ENCODE measurements at regions not wholly inside any gene's neighbourhood (a gene's known extent, or its start where the extent isn't known, plus 50 kb on each side); places are given as distances from the start of the nearest gene placed in this dataset.
"Not testable (repeated sequence)": the region's sequence is repeated elsewhere in the genome, so short reads cannot be mapped to it uniquely, and the experiment has no call there.

GRCh38 chr9:85820598-85820997 lies 78.8 kb upstream of the AGTPBP1 start:
- not testable (repeated sequence) for H3K4me1 ChIP-seq (ENCODE audit: control insufficient read depth in 3 of 3, insufficient read depth in 2 of 3, low read depth in 1 of 3, low read length in 2 of 3); H3K27me3 ChIP-seq (ENCODE audit: control insufficient read depth in 3 of 3, insufficient read depth in 3 of 3, low read length in 3 of 3); DNase-seq; H3K27ac ChIP-seq (ENCODE audit: low read depth in 1 of 3, low read length in 2 of 3); FAIRE-seq; H3K4me3 ChIP-seq (ENCODE audit: low read depth in 1 of 3, low read length in 3 of 3); H3K36me3 ChIP-seq (ENCODE audit: control insufficient read depth in 3 of 3, insufficient read depth in 2 of 3, low read depth in 1 of 3, low read length in 3 of 3); H3K9me3 ChIP-seq (ENCODE audit: control insufficient read depth in 2 of 2, insufficient read depth in 1 of 2, low read depth in 1 of 2, low read length in 1 of 2)
- WGBS, 3 donors = 83 to 95% (median 92%) methylated on average over 4 to 5 of the region's 5 CpGs

- not testable (repeated sequence) for H3K4me3 ChIP-seq (ENCODE audit: low read depth in 1 of 3, low read length in 3 of 3); H3K27me3 ChIP-seq (ENCODE audit: control insufficient read depth in 3 of 3, insufficient read depth in 3 of 3, low read length in 3 of 3); H3K4me1 ChIP-seq (ENCODE audit: control insufficient read depth in 3 of 3, insufficient read depth in 2 of 3, low read depth in 1 of 3, low read length in 2 of 3); FAIRE-seq; H3K36me3 ChIP-seq (ENCODE audit: control insufficient read depth in 3 of 3, insufficient read depth in 2 of 3, low read depth in 1 of 3, low read length in 3 of 3); H3K9me3 ChIP-seq (ENCODE audit: control insufficient read depth in 2 of 2, insufficient read depth in 1 of 2, low read depth in 1 of 2, low read length in 1 of 2); H3K27ac ChIP-seq (ENCODE audit: low read depth in 1 of 3, low read length in 2 of 3); DNase-seq
- WGBS, 3 donors = 86 to 90% (median 87%) methylated on average over 1 of the region's 1 CpG
These were observed 83.2 kb upstream of the AGTPBP1 start for GRCh38 chr9:85824949-85825348.

DNA sequence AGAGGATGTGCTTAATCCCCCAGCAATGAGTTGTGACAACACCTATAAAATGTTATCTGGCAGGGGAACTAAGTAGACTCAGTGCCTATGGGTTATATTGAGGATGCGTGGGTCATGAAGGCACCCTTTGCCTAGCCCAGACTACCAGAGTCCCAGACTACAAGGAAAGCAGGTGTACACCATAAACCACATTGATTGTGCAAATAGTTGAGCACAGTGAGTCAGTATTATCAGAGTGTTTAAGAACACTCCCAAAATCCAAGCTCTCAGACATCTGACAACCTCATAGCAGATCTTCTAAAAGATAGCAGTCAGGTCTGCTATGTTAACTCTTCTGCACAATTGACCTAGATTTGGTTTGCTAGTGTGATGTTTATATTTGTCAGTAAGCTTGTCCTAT lies 92.8 kb upstream of the AGTPBP1 start:
- not testable (repeated sequence) for H3K27me3 ChIP-seq (ENCODE audit: control insufficient read depth in 3 of 3, insufficient read depth in 3 of 3, low read length in 3 of 3); FAIRE-seq; H3K4me3 ChIP-seq (ENCODE audit: low read depth in 1 of 3, low read length in 3 of 3); DNase-seq; H3K27ac ChIP-seq (ENCODE audit: low read depth in 1 of 3, low read length in 2 of 3); H3K9me3 ChIP-seq (ENCODE audit: control insufficient read depth in 2 of 2, insufficient read depth in 1 of 2, low read depth in 1 of 2, low read length in 1 of 2); H3K36me3 ChIP-seq (ENCODE audit: control insufficient read depth in 3 of 3, insufficient read depth in 2 of 3, low read depth in 1 of 3, low read length in 3 of 3); H3K4me1 ChIP-seq (ENCODE audit: control insufficient read depth in 3 of 3, insufficient read depth in 2 of 3, low read depth in 1 of 3, low read length in 2 of 3)
- WGBS, 3 donors = 79 to 100% (median 97%) methylated on average over 1 of the region's 1 CpG

GRCh38 chr9:85843949-85844348 lies 97.0 kb upstream of the NAA35 start:
- not testable (repeated sequence) for H3K27me3 ChIP-seq (ENCODE audit: control insufficient read depth in 3 of 3, insufficient read depth in 3 of 3, low read length in 3 of 3); H3K4me1 ChIP-seq (ENCODE audit: control insufficient read depth in 3 of 3, insufficient read depth in 2 of 3, low read depth in 1 of 3, low read length in 2 of 3); H3K4me3 ChIP-seq (ENCODE audit: low read depth in 1 of 3, low read length in 3 of 3); H3K9me3 ChIP-seq (ENCODE audit: control insufficient read depth in 2 of 2, insufficient read depth in 1 of 2, low read depth in 1 of 2, low read length in 1 of 2); FAIRE-seq; H3K27ac ChIP-seq (ENCODE audit: low read depth in 1 of 3, low read length in 2 of 3); DNase-seq
- WGBS, 3 donors = 99 to 100% (median 100%) methylated on average over 1 of the region's 1 CpG
- peaks cover 0 to 14% (median 0%) of the 10 kb centered on the region in 3 donors for H3K36me3 ChIP-seq (ENCODE audit: control insufficient read depth in 3 of 3, insufficient read depth in 2 of 3, low read depth in 1 of 3, low read length in 3 of 3)

DNA sequence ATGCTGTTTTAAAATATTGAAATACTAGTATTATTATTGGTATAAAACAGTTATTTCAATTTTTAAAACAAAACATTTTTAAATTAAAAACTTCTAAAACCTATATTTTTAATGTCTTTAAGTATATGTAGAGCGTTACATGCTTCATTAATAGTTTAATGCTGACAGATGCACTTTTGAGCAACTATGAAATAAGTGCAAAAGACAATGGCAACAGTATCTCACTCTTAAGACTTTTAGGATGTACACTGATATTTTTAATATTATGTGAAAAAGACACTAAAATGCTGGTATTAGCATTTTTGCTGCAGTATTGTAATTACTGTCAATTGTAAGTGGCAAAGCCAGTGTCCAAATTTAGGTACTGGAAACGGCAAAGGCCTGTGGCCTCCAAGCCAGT lies 93.2 kb upstream of the NAA35 start:
- DNase-seq; H3K9me3 ChIP-seq (ENCODE audit: control insufficient read depth in 2 of 2, insufficient read depth in 1 of 2, low read depth in 1 of 2, low read length in 1 of 2); H3K27ac ChIP-seq (ENCODE audit: low read depth in 1 of 3, low read length in 2 of 3); FAIRE-seq; H3K4me3 ChIP-seq (ENCODE audit: low read depth in 1 of 3, low read length in 3 of 3); H3K4me1 ChIP-seq (ENCODE audit: control insufficient read depth in 3 of 3, insufficient read depth in 2 of 3, low read depth in 1 of 3, low read length in 2 of 3); H3K27me3 ChIP-seq (ENCODE audit: control insufficient read depth in 3 of 3, insufficient read depth in 3 of 3, low read length in 3 of 3): not testable (repeated sequence)
- 99 to 100% (median 99%) methylated on average over 2 of the region's 2 CpGs for WGBS, 3 donors
- H3K36me3 ChIP-seq (ENCODE audit: control insufficient read depth in 3 of 3, insufficient read depth in 2 of 3, low read depth in 1 of 3, low read length in 3 of 3) = peaks cover 0 to 11% (median 0%) of the 10 kb centered on the region in 3 donors

DNA sequence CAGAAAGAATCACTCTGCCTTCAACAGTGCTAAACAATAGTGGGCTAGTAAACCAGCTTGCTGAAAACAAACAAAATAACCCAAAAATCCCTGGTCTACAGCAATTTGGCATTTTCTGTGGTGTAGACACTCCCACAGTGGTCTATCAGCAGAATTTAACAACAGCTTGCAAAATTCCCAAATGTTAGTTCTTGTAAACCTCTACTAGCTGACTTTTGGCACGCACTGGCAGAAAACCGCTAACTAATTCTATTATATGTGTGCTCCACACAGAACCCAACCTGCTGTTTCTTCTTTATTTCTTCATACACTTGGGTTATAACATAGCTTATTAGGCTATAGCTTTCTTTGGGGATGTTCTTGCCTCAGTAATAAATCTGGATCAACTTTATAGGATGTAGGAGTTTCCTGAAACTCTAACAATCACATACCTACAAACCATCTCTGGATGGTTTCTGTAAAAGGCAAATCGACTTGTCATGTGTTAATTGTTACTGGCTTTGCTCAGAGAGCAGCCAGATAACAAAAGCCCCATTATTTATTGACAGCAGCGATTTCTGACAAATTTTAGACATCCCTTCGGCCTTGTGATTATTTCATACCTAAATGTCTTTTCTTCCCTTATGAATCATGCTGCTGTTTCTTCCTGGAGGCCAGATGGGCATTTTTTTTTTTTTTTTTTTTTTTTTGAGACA lies 82.7 kb upstream of the NAA35 start:
- 87 to 88% (median 88%) methylated on average over 5 of the region's 5 CpGs for WGBS, 3 donors
- H3K4me3 ChIP-seq (ENCODE audit: low read depth in 1 of 3, low read length in 3 of 3) = no peak overlapping the region
- H3K4me1 ChIP-seq (ENCODE audit: control insufficient read depth in 3 of 3, insufficient read depth in 2 of 3, low read depth in 1 of 3, low read length in 2 of 3) = no peaks in the 10 kb centered on the region
- H3K36me3 ChIP-seq (ENCODE audit: control insufficient read depth in 3 of 3, insufficient read depth in 2 of 3, low read depth in 1 of 3, low read length in 3 of 3) = peaks cover 0 to 3% (median 0%) of the 10 kb centered on the region in 3 donors
- DNase-seq (no peak), FAIRE-seq (no peak)
- H3K27me3 ChIP-seq (ENCODE audit: control insufficient read depth in 3 of 3, insufficient read depth in 3 of 3, low read length in 3 of 3) = no peaks in the 10 kb centered on the region
- H3K9me3 ChIP-seq (ENCODE audit: control insufficient read depth in 2 of 2, insufficient read depth in 1 of 2, low read depth in 1 of 2, low read length in 1 of 2) = no peaks in the 10 kb centered on the region
- no peak overlapping the region for H3K27ac ChIP-seq (ENCODE audit: low read depth in 1 of 3, low read length in 2 of 3)

DNA sequence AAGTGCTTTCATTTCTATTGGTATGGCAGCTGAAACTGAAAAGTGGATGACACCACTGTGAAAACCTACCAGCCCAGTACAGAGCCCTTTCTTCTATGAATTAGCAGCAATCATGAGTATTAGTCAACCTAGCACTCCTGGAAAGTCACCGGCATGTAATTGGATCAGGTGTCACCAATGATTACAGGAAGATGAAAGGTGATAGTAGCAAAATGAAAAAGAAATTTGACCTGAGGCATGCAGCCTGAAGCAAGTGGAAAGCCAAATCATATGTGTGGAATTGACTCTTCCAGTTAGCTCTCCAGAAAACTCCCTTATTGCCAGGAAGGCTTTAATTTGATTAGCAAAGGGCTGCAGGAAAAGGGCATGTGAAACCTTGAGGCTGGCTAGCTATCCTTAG lies 81.2 kb upstream of the NAA35 start:
- Histone ChIP-seq H3K9me3 (ENCODE audit: control insufficient read depth in 2 of 2, insufficient read depth in 1 of 2, low read depth in 1 of 2, low read length in 1 of 2) (no peaks in the 10 kb centered on the region), H3K4me1 (ENCODE audit: control insufficient read depth in 3 of 3, insufficient read depth in 2 of 3, low read depth in 1 of 3, low read length in 2 of 3) (no peaks in the 10 kb centered on the region), H3K27me3 (ENCODE audit: control insufficient read depth in 3 of 3, insufficient read depth in 3 of 3, low read length in 3 of 3) (no peaks in the 10 kb centered on the region), H3K36me3 (ENCODE audit: control insufficient read depth in 3 of 3, insufficient read depth in 2 of 3, low read depth in 1 of 3, low read length in 3 of 3) (peaks cover 0 to 8% (median 0%) of the 10 kb centered on the region in 3 donors), H3K27ac (ENCODE audit: low read depth in 1 of 3, low read length in 2 of 3) (no peak overlapping the region), H3K4me3 (ENCODE audit: low read depth in 1 of 3, low read length in 3 of 3) (no peak overlapping the region)
- 15 to 52% (median 36%) methylated on average over 1 of the region's 1 CpG for WGBS, 3 donors
- DNase-seq (no peak), FAIRE-seq (no peak)

- not testable (repeated sequence) for H3K4me1 ChIP-seq (ENCODE audit: control insufficient read depth in 3 of 3, insufficient read depth in 2 of 3, low read depth in 1 of 3, low read length in 2 of 3); FAIRE-seq
These were observed 79.1 kb upstream of the NAA35 start for GRCh38 chr9:85861882-85862281.

GRCh38 chr9:85863875-85864274 lies 77.1 kb upstream of the NAA35 start:
- no peaks in the 10 kb centered on the region for H3K27me3 ChIP-seq (ENCODE audit: control insufficient read depth in 3 of 3, insufficient read depth in 3 of 3, low read length in 3 of 3)
- H3K9me3 ChIP-seq (ENCODE audit: control insufficient read depth in 2 of 2, insufficient read depth in 1 of 2, low read depth in 1 of 2, low read length in 1 of 2) = no peaks in the 10 kb centered on the region
- no peak overlapping the region for H3K4me3 ChIP-seq (ENCODE audit: low read depth in 1 of 3, low read length in 3 of 3)
- no peak overlapping the region for H3K27ac ChIP-seq (ENCODE audit: low read depth in 1 of 3, low read length in 2 of 3)
- FAIRE-seq = no peak
- DNase-seq = no peak
- H3K36me3 ChIP-seq (ENCODE audit: control insufficient read depth in 3 of 3, insufficient read depth in 2 of 3, low read depth in 1 of 3, low read length in 3 of 3) = peaks cover 0 to 8% (median 0%) of the 10 kb centered on the region in 3 donors
- H3K4me1 ChIP-seq (ENCODE audit: control insufficient read depth in 3 of 3, insufficient read depth in 2 of 3, low read depth in 1 of 3, low read length in 2 of 3) = no peaks in the 10 kb centered on the region
- 96 to 98% (median 98%) methylated on average over 2 of the region's 2 CpGs for WGBS, 3 donors

More at GRCh38 chr9:85861882-85862281, 79.1 kb upstream of the NAA35 start:
- not testable (repeated sequence) for H3K36me3 ChIP-seq (ENCODE audit: control insufficient read depth in 3 of 3, insufficient read depth in 2 of 3, low read depth in 1 of 3, low read length in 3 of 3); DNase-seq; H3K27me3 ChIP-seq (ENCODE audit: control insufficient read depth in 3 of 3, insufficient read depth in 3 of 3, low read length in 3 of 3); H3K27ac ChIP-seq (ENCODE audit: low read depth in 1 of 3, low read length in 2 of 3); H3K4me3 ChIP-seq (ENCODE audit: low read depth in 1 of 3, low read length in 3 of 3); H3K9me3 ChIP-seq (ENCODE audit: control insufficient read depth in 2 of 2, insufficient read depth in 1 of 2, low read depth in 1 of 2, low read length in 1 of 2)
- whole genome bisulfite sequencing, 3 donors = 94 to 99% (median 98%) methylated on average over 5 of the region's 5 CpGs

Data from small intestine (tissue), 7 donors.